HG03066 (cell line): ENCODE measurements at regions not wholly inside any gene's neighbourhood (a gene's known extent, or its start where the extent isn't known, plus 50 kb on each side); places are given as distances from the start of the nearest gene placed in this dataset.
"Not testable (repeated sequence)": the region's sequence is repeated elsewhere in the genome, so short reads cannot be mapped to it uniquely, and the experiment has no call there.

Experiments used
- ATAC-seq: cut with Tn5 transposase; IDR thresholded peaks from one replicate; pipeline ENCODE4 v1.9.1; 2021; ENCODE audit warnings: low read depth; ENCODE audit not compliant: unreplicated experiment

DNA sequence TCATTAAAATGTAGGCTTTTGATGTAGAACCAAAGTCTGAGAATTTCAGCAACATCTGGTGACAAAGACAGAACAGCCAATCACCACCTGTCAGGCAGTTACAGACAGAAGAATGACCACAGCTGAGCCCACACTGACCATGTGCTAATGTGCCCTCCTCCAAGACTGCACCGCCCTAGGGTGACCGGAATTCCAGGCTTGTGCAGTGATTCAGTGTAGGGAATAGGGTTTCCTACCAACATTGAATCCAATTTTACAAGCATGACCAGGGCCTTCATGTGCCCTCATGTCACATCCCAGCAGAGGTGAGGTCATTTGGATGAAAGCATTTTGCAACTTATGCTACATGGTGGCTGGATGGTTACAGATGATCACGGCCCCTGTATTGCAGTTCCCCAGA lies 412.5 kb downstream of the SOX2 start:
- ATAC-seq: no peak

DNA sequence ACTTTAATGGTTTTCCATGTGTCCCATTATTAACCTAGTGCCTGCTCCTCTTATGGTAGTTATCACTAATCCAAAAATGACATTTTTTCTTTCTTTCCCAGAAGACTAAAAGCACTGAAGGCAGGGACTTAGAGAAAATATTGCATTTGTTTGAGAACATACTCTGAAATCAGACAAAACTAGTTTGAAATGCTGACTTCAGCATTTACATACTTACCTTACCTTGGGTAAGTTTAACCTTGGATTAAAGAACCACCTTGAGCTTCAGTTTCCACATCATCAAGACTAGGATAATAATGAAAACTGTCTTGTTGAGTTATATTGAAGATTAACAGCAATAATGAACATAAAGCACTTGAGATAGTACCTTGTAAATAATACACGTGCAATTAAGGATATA lies 413.0 kb downstream of the SOX2 start:
- no peak for ATAC-seq

DNA sequence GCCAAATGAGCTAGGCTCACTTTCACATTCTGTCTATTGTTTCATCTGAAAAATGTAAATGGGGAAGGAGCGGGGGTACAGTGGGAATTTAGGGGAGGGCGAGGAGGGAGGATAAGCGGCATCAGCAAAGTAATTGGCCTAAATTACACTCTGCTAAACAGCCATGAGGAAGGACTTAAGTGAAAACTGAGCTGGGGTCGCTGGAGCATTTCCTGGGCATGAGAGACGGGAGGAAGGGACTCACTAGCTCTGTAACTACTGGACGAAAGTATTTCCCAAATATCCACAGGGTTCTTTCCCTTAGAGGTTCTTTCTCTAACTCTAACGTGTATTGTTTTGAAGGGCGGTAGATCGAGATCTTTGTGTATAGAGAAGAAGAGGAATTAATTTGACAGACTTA lies 418.0 kb downstream of the SOX2 start:
- ATAC-seq: no peak

DNA sequence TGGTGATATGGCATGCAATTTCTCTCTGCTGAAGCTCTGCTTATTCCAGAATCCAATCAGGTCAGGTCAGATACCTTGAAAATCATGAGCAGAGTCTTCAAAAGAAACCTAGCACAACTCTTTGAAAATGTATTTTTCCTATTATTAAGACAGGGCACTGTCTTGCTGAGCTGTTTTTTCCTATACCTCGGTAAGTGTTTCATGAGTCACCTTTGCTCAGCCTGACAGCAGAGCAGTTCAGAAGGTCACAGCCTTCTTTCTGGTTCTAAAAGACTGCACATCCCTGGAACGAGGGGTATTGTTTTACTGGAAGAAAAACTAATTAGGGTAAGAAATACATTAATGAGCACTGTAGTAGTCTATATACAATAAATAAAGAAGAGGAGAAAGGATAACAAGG lies 422.0 kb downstream of the SOX2 start:
- no peak for ATAC-seq

DNA sequence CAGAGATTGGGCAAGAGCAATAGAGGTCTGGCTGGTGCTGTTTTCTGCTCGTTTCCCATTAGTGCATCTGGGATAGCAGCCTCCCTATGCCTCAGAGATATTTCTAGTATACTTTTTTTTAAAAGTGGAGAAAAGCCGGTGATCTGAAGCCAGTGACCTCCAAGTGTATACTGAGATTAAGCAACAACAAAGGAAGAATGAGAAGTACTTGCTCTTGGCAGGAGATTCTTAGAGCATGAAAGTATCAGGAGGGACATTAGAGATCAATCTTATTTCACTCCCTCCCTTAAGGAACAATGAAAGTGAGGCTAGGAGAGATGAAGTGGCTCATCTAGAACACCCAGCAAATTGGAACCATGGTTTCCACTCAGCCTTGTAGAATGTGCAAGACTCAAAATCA lies 423.3 kb downstream of the SOX2 start:
- ATAC-seq: no peak

DNA sequence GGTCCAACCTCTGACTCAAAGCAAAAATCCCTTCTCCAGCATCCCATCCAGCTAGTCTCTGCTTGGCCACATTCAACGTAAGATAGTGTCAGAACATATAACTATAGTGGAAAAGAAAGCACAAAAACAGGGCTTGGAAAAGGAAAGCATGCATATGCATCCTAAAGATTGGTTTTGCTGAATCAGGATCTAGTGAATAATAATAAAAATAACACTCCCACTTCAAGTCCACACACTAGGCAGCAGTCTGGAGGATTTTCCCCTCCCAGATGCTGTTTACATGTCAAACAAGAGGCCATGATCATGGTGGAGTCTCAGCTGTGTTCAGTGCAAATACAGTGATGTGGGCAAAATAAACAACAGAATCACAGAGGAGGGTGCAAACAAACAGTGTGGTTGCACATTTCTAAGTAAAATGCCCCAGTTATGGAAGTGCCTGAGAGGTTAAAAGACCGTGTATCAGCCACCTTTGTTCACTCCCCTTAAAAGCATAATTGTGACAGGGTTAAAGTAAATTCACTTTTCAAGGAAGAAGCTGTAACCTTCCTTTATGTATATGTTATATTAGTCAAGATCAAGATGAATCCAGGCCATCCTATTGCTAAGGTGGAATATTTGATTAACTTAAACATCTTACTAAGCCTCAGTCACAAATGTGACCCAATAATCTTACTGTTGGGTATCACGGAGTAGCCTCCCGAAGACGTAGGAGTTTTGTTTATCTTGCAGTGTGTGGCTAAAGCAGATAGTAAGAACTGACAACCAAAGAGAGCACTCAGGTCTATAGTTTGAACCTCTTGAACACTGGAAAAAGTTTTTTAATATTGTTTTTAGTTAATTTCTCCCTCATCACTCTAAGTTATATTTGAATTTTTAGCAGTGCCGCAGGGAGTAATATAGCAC lies 424.5 kb downstream of the SOX2 start:
- ATAC-seq: no peak

DNA sequence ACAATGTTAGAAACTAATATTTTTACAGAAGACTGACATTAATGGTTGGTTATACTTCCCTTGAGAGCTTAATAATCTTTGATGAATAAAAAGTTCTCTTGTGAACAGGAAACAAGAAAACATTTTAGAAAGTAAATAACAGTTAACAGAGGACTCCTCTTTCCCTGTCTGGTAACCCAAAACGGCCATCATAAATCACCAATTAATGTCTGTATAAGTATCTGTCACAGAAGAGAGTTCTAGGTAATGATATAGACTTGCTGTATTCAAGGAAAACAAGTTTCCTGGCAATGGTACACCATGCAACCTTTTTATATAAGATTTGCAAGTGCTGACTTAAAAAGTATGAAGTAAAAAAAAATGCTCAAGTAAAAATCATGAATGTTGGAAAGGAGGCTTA lies 426.7 kb downstream of the SOX2 start:
- no peak for ATAC-seq

DNA sequence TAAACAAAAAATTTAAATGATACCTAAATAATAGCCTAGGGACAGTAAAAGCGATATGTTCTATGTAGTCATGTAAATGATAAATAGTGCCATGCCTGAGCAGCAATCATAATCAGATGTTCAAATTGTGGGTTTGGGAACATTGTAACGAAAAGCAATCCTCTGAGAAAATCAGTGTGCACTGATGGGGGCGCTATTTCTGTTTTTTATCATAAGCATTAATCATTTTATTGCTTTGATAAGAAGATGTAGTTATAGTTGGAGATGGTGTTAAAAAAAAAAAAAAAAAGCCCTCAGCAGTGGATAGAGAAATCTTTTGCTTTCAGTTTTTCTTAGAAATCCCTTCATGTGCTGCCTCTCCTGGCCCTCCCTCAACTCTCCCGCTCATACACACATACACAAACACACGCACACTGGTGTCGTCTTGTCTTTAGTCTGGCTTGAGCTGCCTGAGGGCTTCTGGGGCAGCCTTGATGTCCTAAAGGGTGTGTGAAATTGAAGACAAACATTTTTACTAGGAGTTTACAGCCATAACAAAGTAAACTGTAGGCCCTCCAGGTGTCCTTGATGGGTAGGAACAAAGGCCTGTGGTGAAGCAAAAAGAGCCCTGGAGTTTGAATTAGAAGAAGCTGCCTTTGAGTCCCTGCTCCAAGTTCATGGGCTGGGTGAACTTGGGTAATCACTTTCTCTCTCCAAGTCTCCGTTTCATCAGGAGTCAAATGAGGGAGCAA lies 428.1 kb downstream of the SOX2 start:
- no peak for ATAC-seq

DNA sequence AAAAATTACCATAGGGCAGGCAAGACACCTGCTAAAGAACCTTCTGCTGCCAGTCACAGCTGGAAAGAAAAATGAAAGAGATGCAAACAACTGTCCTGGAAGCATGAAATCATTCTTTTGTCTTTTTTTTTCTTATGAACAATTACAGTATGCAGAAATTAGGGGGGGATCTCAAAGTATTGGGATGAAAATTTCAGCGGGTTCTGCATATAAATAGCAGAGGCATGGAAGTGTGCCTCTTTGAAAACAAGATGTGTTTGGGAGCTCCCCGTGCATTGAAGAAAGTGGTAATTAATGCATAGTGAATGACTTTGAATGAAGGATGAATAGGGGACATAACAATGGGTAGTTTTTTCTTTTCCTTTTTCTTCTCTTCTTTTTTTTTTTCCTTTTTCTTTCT lies 431.2 kb downstream of the SOX2 start:
- no peak for ATAC-seq

DNA sequence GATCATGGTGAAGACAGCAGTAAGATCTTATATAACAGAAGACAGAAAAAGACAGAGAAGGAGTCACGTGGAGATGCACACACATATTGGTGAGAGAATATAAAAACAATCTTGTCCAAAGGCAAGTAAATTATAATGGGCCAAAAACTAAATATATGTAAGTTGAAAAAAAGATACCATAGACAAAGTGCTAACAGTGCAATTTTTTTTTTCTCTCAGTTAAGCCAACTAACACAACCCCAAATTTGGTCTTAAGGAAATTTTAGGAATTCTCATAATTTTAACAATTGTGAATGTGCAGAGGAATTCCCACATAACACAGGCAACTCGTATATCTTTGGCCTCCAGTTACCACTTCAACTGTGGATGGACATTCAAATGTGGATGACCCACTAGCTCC lies 432.2 kb downstream of the SOX2 start:
- ATAC-seq: no peak

DNA sequence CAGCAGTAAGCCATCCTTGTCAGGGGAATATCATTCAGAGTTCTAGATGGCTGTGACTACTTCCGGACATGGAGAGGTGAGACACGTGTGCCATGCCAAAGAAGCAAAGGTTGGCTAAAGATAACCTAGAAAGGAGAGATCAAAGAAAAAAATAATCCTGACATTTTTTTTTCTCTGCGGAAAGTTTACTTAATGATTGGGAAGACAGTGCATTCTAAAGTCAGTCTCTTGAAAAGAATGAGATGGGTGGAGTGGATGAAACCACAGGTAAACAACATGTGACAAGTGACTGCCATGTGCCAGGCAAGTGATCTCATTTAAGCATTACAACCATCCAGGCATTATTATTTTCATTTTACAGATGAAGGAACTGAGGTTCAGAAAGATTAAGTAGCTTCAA lies 436.6 kb downstream of the SOX2 start:
- no peak for ATAC-seq

DNA sequence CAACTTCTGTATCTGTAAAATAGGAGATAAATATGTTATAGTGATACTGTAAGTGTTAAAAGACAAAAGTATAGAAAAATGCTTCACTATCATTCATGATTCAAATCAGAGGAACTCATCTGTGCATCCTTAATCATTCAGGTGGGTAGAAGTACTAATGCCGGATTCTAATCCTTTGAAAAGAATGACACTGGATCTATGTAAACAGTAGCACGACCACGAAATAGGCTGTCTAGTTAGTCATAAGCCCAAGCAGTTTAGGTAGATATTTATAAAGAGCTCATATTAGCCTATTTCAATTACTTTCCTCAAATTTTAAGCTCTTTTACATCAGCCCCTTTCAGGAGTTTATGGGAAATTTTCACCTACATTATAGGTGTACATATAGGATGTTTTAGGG lies 437.9 kb downstream of the SOX2 start:
- no peak for ATAC-seq

DNA sequence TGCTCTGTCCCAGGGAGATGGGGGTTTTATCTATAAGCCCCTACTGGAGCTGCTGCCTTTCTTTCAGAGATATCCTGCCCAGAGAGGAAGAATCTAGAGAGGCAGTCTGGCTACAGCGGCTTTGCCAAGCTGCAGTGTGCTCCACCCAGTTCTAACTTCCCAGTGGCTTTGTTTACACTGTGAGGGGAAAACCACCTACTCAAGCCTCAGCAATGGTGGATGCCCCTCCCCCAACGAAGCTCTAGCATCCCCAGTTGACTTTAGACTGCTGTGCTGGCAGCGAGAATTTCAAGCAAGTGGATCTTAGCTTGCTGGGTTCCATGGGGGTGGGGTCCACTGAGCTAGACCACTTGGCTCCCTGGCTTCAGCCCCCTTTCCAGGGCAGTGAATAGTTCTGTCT lies 444.6 kb downstream of the SOX2 start:
- not testable (repeated sequence) for ATAC-seq

DNA sequence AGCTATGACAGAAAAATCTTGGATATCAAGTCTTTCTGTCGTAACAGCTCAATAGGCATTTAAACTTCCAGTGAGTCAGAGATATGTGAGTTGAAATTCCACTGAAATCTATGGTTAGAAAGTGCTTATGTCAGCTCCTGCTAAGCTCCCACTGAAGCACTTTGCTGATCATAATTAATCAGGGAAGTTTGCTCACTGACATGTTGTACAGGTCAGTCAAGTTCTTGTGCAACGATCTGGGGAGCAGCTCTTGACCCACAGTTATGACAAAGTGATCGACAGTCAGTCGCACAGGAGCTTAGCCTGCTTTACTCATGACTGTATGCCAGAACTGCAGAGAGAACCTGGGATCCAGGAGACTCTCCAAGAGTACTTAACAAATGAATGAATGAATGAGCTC lies 453.5 kb downstream of the SOX2 start:
- ATAC-seq: no peak

DNA sequence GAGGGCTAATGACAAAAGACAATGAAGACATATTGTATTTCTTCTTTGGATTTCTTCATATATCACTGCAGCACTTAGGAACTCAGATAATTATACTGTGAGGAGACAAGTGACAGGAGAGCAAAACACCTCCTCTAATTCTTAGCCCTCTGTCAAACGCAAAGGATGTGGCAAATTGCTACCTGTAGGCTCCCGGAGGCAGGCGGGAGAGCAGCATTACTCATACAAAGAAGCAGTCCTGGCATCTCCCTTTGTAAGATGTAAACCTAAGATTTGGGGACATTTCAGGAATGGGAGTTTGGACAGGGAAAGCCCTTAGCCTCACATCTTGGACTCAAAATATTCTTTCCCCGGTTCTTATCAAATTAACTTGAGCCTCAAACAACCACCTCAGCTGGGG lies 460.8 kb downstream of the SOX2 start:
- ATAC-seq: no peak

DNA sequence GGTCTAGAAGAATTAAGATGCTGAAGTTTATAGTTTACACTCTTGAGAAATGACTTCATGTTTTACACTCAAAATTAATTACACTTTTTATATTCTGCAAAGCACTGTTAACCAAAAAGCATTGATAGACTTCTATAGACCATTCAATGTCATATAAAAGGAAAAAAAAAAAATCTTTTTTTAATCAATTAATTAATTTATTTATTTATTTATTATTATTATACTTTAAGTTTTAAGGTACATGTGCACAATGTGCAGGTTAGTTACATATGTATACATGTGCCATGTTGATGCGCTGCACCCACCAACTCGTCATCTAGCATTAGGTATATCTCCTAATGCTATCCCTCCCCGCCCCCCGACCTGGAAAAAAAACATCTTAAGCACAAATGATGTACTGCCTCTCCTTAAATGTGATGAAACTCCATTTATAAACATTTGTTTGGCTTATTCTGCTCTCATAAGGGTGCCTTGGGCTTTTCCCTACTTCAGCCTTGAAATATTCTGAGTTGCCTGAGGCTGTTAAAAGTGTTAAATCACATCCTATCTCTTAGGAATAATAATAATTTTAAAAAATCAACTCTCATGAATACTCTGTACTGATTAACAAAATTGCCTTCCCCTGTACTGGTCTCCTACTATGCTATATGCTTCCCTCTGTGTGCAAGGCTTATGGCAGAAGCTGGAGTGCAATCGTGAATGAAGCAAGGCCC lies 466.9 kb downstream of the SOX2 start:
- ATAC-seq: no peak

DNA sequence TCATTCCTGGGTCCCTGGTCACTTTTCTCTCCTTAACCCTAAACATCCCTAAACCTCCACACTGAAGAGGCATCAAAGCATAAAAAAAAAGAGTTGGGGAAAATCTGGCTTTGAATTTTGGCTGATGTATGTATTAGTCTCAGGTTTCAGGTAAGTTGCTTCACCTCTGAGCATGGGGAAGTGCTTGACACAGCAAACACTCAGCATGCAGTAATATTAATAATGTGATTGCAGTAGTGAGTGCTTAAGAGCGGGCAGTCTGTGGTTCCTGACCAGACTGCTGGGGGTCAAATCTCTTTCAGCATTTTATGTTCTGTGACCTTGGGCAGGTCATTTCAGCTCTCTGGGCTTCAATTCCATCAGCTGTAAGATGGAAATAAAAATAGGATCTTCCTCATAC lies 467.9 kb downstream of the SOX2 start:
- ATAC-seq: no peak

DNA sequence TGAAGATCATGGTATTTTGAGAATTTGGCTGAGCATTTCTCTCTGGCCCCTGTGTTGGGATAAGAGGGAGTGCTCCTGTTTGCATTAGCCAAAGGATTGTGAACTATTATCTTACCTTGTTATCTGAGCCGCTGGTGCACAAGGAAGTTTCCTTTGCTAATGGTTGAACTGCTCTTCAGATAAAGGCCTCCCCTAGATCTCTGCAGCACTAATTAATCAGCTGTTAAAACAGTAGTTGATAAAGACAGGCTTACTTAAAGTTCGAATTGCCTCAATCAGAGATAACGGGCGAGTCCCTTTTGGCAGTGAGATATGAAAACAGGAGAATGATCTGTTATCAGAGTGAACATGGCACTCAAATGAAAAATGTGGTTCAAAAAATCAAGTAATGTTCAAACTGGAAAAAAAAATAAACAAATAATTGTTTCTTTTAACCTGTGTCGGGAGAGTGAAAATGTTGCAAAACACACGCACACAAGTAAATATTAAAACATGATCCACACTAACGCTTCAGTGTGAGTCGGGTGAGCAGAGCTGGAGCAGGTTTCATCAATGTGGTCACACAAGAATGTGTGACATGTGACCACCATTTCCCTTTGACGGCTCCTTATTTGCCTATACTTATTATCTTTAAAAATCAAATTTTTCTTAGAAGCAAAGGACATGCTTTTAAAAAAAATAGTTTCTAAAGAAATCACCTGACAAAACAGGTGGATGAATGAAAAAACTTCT lies 469.1 kb downstream of the SOX2 start:
- ATAC-seq: no peak

DNA sequence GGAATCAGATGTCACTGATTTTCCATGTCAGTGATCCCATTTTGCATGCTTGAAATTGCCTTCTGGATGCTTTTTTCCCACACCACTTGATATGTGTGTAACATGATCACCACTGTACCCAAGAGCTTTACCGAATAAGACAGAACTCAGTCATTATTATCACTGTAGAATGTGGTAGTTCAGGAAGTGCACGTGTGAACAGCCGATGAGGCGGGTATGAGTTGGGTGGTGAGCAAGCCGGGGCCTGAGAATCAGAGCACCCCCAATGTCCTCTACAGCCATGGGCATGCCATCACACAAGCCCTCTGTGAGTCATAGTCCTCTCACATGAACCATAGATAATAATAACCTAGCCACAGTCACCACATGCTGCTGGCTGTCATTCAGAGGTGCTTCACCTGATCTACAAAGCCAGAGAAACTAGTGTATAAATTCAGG lies 470.8 kb downstream of the SOX2 start:
- ATAC-seq: peak; percentile 78

DNA sequence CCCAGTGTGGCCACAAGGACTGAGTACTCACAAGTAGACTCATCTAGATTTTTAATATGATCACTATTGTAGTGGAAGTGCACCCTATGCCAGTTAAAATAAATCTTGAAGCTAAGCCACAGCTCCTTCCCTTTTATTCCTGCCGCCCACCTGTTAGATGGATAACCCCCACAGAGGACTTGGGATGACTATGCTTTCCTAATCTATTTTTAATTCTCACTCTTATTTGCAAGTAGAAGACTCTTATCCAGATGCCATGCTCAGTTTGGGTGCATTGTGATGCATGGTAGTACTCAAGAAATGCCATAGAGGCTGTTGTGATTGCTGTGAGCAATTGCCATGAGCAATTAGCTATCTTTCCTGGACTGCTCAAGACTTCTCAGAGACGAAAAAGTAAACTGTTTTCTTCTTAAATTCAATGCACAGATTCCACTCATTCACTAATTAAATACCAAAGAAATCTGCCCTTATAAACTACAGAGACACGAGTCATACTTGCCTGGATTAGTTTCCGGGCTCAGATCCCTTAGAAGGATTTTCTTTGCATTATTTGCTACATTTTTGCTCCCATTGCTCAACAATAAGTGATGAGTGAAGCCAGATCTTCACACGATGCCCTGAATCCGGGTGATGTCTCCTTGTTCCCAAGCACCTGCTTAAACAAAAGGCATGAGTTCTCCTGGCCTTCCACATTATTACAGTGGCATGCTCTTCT lies 472.1 kb downstream of the SOX2 start:
- no peak for ATAC-seq
